ENCODE measurements at regions not wholly inside any gene's neighbourhood (a gene's known extent, or its start where the extent isn't known, plus 50 kb on each side); places are given as distances from the start of the nearest gene placed in this dataset.

- DNase-seq (ENCODE audit: low read depth in 4 of 4, low spot score in 1 of 4), result no peak
Observed at GRCh38 chr1:172973424-172973823, 77.3 kb downstream of the TNFSF18 start.

- DNase-seq (ENCODE audit: low read depth in 4 of 4, low spot score in 1 of 4), result no peak
Observed at GRCh38 chr1:172976222-172977041, 74.3 kb downstream of the TNFSF18 start.

GRCh38 chr1:172977296-172978017 lies 73.3 kb downstream of the TNFSF18 start:
- no peak for DNase-seq (ENCODE audit: low read depth in 4 of 4, low spot score in 1 of 4)

- no peak for DNase-seq (ENCODE audit: low read depth in 4 of 4, low spot score in 1 of 4)
Observed at GRCh38 chr1:172978595-172978994, 72.1 kb downstream of the TNFSF18 start.

GRCh38 chr1:172979828-172980227 lies 70.9 kb downstream of the TNFSF18 start:
- no peak for DNase-seq (ENCODE audit: low read depth in 4 of 4, low spot score in 1 of 4)

GRCh38 chr1:172980456-172980855 lies 70.3 kb downstream of the TNFSF18 start:
- no peak for DNase-seq (ENCODE audit: low read depth in 4 of 4, low spot score in 1 of 4)

GRCh38 chr1:172980971-172981370 lies 69.8 kb downstream of the TNFSF18 start:
- no peak for DNase-seq (ENCODE audit: low read depth in 4 of 4, low spot score in 1 of 4)

All from stimulated activated CD4-positive, alpha-beta T cell treated with anti-CD3 and anti-CD28 coated beads, Interleukin-1b, Interleukin-23, amount 100 ng/mL, for 24 hours (primary cell).